DND-41 (cell line): ENCODE measurements at regions not wholly inside any gene's neighbourhood (a gene's known extent, or its start where the extent isn't known, plus 50 kb on each side); places are given as distances from the start of the nearest gene placed in this dataset.

Source experiments
- EZH2 ChIP-seq: IDR thresholded peaks from 3 replicates; pipeline ENCODE4 v1.6.1; 2012; ENCODE audit warnings: borderline replicate concordance, low read depth, mild to moderate bottlenecking, moderate library complexity, low read length, inconsistent platforms; ENCODE audit not compliant: severe bottlenecking
- TF ChIP-seq, protein P1 (sequence below): IDR thresholded peaks from 2 replicates; pipeline ENCODE4 v1.5.1; 2012; ENCODE audit warnings: borderline replicate concordance, low read length, moderate library complexity, mild to moderate bottlenecking; ENCODE audit not compliant: poor library complexity, severe bottlenecking; ENCODE audit errors: extremely low read depth

DNA sequence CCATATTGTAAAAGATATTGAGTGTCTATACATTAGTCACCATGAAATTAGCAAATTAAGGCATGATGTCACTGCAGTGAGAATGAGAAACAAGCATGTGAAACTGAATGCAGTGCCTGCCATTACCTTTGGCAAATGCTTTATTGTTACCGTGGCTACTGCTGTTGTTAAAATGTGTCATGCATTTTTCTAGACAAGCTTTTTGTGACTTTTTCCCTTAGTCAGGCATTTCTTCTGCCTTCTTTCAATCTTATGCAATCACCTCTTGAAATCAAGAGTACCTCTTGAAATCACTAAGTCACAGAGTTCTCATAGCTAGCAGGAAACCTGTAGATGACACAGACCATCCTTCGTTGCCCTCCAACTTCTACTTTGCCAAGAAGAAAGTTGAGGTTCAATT, 461.7 kb upstream of the TENM4 start:
- TF ChIP-seq, protein P1, sequence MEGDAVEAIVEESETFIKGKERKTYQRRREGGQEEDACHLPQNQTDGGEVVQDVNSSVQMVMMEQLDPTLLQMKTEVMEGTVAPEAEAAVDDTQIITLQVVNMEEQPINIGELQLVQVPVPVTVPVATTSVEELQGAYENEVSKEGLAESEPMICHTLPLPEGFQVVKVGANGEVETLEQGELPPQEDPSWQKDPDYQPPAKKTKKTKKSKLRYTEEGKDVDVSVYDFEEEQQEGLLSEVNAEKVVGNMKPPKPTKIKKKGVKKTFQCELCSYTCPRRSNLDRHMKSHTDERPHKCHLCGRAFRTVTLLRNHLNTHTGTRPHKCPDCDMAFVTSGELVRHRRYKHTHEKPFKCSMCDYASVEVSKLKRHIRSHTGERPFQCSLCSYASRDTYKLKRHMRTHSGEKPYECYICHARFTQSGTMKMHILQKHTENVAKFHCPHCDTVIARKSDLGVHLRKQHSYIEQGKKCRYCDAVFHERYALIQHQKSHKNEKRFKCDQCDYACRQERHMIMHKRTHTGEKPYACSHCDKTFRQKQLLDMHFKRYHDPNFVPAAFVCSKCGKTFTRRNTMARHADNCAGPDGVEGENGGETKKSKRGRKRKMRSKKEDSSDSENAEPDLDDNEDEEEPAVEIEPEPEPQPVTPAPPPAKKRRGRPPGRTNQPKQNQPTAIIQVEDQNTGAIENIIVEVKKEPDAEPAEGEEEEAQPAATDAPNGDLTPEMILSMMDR = no peak
- no peak for TF ChIP-seq EZH2
